ENCODE measurements at regions not wholly inside any gene's neighbourhood (a gene's known extent, or its start where the extent isn't known, plus 50 kb on each side); places are given as distances from the start of the nearest gene placed in this dataset.

DNA sequence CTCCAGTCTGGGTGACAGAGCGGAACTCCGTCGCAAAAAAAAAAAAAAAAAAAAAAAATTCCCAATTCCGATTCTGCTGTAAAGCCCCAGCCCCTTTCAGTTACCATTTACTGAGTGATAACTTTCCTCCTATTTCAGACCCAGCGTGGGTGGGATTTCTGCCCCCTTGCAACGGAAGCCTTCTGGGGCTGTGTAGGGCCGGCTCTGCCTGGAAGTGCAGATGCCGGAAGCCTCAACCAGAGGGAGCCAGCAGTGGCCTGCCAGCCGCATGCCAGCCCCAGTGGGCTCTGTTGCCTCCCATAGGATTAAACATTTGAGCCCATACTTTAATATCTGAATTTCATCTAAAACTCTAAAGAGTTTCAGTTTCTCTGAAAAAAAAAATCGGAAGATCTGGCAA, 60.0 kb upstream of the NUP50 start:
- H3K4me1 ChIP-seq = no peaks in the 10 kb centered on the region
- no peak for DNase-seq
- WGBS, 2 donors = 81 to 83% methylated on average over 10 of the region's 10 CpGs
- intact Hi-C loops (cut with DNase I) = loop anchor here (5.0 kb wide), 1 partner anchor 159 kb away; no protein-coding TSS in a partner anchor
- no peak overlapping the region for H3K4me3 ChIP-seq
- H3K9me3 ChIP-seq = no peaks in the 10 kb centered on the region
- TF ChIP-seq POLR2A (IDR thresholded peaks at IDR 0.05) (no peak), POLR2AphosphoS5 (IDR thresholded peaks at IDR 0.05) (no peak), EP300 (IDR thresholded peaks at IDR 0.05) (no peak)
- TF ChIP-seq, protein P1, sequence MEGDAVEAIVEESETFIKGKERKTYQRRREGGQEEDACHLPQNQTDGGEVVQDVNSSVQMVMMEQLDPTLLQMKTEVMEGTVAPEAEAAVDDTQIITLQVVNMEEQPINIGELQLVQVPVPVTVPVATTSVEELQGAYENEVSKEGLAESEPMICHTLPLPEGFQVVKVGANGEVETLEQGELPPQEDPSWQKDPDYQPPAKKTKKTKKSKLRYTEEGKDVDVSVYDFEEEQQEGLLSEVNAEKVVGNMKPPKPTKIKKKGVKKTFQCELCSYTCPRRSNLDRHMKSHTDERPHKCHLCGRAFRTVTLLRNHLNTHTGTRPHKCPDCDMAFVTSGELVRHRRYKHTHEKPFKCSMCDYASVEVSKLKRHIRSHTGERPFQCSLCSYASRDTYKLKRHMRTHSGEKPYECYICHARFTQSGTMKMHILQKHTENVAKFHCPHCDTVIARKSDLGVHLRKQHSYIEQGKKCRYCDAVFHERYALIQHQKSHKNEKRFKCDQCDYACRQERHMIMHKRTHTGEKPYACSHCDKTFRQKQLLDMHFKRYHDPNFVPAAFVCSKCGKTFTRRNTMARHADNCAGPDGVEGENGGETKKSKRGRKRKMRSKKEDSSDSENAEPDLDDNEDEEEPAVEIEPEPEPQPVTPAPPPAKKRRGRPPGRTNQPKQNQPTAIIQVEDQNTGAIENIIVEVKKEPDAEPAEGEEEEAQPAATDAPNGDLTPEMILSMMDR (IDR thresholded peaks at IDR 0.05) = no peak
- no peaks in the 10 kb centered on the region for H3K36me3 ChIP-seq
- no peak overlapping the region for H3K27ac ChIP-seq
- peaks cover 0 to 32% (median 19%) of the 10 kb centered on the region in 3 donors for H3K27me3 ChIP-seq

DNA sequence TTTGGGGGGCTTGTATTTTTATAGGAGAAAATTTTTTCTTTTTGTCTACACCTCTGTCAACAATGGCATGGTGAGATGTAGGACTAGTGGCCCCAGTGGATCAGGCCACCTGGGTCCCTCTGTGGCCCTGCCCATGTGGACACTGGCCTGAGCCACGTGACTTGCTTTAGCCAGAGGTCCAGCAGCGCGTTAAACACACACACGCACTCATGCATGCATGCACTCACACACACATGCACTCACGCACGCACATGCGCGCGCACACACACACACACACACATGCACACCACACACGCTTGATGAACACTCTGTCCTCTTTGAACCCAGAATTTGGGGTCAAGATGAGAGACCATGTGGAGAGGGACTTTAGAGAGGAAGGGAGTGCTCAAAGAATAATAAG, 59.4 kb upstream of the NUP50 start:
- Histone ChIP-seq H3K27me3 (peaks cover 0 to 32% (median 19%) of the 10 kb centered on the region in 3 donors), H3K9me3 (no peaks in the 10 kb centered on the region), H3K4me3 (no peak overlapping the region), H3K4me1 (no peaks in the 10 kb centered on the region), H3K27ac (no peak overlapping the region), H3K36me3 (no peaks in the 10 kb centered on the region)
- TF ChIP-seq POLR2AphosphoS5 (IDR thresholded peaks at IDR 0.05) (no peak), POLR2A (IDR thresholded peaks at IDR 0.05) (no peak), EP300 (IDR thresholded peaks at IDR 0.05) (no peak)
- TF ChIP-seq, protein P1 (IDR thresholded peaks at IDR 0.05) = no peak
- intact Hi-C loops (cut with DNase I) = loop anchor here (5.0 kb wide), 1 partner anchor 158 kb away; no protein-coding TSS in a partner anchor
- no peak for DNase-seq
- 90 to 93% methylated on average over 10 of the region's 10 CpGs for WGBS, 2 donors

DNA sequence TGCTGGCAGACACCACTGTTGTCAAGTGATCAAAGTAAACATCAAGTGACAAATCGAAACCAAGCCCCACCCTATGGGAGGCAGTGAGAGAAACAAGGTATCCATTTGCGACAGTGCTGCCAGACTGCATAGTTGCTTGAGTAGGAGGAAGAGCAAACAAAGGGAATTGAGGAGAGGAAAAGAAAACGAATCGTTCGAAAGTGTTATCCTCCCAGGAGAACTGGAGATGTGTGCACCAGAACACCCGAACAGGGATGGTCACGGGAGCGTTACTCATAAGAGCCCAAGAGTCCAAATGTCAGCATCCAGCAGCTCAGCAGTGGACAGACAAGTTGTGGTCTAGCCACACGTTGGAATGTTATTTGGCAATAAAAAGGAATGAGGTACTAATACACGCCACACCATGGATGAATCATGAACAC, 58.4 kb upstream of the NUP50 start:
- peaks cover 0 to 32% (median 19%) of the 10 kb centered on the region in 3 donors for H3K27me3 ChIP-seq
- H3K4me3 ChIP-seq = no peak overlapping the region
- no peak for DNase-seq
- H3K27ac ChIP-seq = no peak overlapping the region
- no peaks in the 10 kb centered on the region for H3K9me3 ChIP-seq
- H3K4me1 ChIP-seq = no peaks in the 10 kb centered on the region
- no peaks in the 10 kb centered on the region for H3K36me3 ChIP-seq
- intact Hi-C loops (cut with DNase I) = no loop called here
- no peak for TF ChIP-seq POLR2A (IDR thresholded peaks at IDR 0.05)
- TF ChIP-seq, protein P1 (IDR thresholded peaks at IDR 0.05) = no peak
- TF ChIP-seq EP300 (IDR thresholded peaks at IDR 0.05) = no peak
- TF ChIP-seq POLR2AphosphoS5 (IDR thresholded peaks at IDR 0.05) = no peak
- WGBS, 2 donors = 14 to 62% methylated on average over 10 of the region's 10 CpGs

DNA sequence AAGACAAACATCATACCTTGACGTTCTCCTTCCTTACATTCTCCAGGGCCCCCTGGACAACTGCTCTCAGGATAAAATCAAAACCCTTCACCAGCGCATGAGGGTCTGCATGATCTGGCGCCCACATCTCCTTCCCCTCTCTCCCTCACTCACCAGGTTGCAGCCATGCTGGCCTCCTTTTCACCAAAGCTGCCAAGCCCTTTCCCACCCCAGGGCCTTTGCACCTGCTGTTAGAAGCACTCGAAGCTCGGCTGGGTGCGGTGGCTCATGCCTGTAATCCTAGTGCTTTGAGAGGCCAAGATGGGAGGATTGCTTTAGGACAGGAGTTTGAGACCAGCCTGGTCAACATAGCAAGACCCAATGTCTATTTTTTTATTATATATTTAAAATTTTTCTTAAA, 56.1 kb upstream of the NUP50 start:
- H3K27me3 ChIP-seq = peaks cover 0 to 14% (median 0%) of the 10 kb centered on the region in 3 donors

More for the DNA sequence above, 56.1 kb upstream of the NUP50 start:
- no peak overlapping the region for H3K4me3 ChIP-seq
- no peak overlapping the region for H3K27ac ChIP-seq
- H3K36me3 ChIP-seq = no peaks in the 10 kb centered on the region
- 86 to 89% methylated on average over 6 of the region's 6 CpGs for WGBS, 2 donors
- H3K4me1 ChIP-seq = no peaks in the 10 kb centered on the region
- no peaks in the 10 kb centered on the region for H3K9me3 ChIP-seq
- DNase-seq = no peak
- TF ChIP-seq, protein P1 (IDR thresholded peaks at IDR 0.05) = no peak
- no peak for TF ChIP-seq EP300 (IDR thresholded peaks at IDR 0.05)
- TF ChIP-seq POLR2A (IDR thresholded peaks at IDR 0.05) = no peak
- TF ChIP-seq POLR2AphosphoS5 (IDR thresholded peaks at IDR 0.05) = no peak
- intact Hi-C loops (cut with DNase I) = no loop called here

Data from sigmoid colon (tissue), 6 donors.